ENCODE measurements at regions not wholly inside any gene's neighbourhood (a gene's known extent, or its start where the extent isn't known, plus 50 kb on each side); places are given as distances from the start of the nearest gene placed in this dataset.

DNA sequence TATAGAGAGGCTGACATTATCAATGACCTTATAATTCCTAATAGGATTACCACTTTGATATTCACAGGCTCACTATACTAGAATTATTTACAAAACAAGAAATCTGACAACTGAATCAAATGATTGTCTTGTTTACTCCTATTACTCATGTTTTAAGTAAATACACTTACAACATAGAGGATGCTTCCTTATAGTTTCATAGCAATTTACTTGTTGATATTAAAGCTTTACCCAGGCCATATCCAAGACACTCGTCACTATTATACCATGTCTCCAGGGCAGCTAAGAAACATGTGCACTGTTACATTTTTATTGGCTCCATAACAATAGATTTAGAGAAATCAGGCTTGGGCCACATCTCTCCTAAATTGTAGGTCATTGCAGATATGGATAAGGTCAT, 276.9 kb downstream of the HGF start:
- Histone ChIP-seq H2AFZ (ENCODE audit: low read length) (no peak overlapping the region), H3K79me2 (ENCODE audit: control insufficient read depth, insufficient read depth, low read length) (no peaks in the 10 kb centered on the region), H3K4me1 (ENCODE audit: control insufficient read depth, extremely low read depth, insufficient read depth, low read length) (no peaks in the 10 kb centered on the region), H3K9ac (ENCODE audit: insufficient read depth, low read length) (no peak overlapping the region), H3K27me3 (ENCODE audit: control insufficient read depth, insufficient read depth, low read length) (no peaks in the 10 kb centered on the region), H4K20me1 (ENCODE audit: control insufficient read depth, extremely low read depth, insufficient read depth, low read length) (no peaks in the 10 kb centered on the region), H3K4me3 (replicated peaks in 1 of 4; ENCODE audit: control extremely low read depth in 1 of 4, insufficient read depth in 1 of 4, low read depth in 3 of 4, low read length in 4 of 4) (no peak overlapping the region), H3K4me2 (ENCODE audit: extremely low read depth, insufficient read depth, low read length) (no peak overlapping the region), H3K9me3 (ENCODE audit: control insufficient read depth, insufficient read depth, low read depth, low read length) (no peaks in the 10 kb centered on the region), H3K27ac (ENCODE audit: insufficient read depth, low read length) (no peak overlapping the region), H3K36me3 (ENCODE audit: control insufficient read depth, insufficient read depth, low read length) (no peaks in the 10 kb centered on the region)
- no peak for DNase-seq (ENCODE audit: low read depth in 2 of 2)
- TF ChIP-seq CTCF (conservative IDR thresholded peaks at IDR 0.05 in 1 of 2, IDR thresholded peaks at IDR 0.05 in 1 of 2; ENCODE audit: low read depth in 1 of 2, low read length in 2 of 2) (no peak), EZH2 (IDR thresholded peaks at IDR 0.05; ENCODE audit: low read length, missing control alignments) (no peak)

DNA sequence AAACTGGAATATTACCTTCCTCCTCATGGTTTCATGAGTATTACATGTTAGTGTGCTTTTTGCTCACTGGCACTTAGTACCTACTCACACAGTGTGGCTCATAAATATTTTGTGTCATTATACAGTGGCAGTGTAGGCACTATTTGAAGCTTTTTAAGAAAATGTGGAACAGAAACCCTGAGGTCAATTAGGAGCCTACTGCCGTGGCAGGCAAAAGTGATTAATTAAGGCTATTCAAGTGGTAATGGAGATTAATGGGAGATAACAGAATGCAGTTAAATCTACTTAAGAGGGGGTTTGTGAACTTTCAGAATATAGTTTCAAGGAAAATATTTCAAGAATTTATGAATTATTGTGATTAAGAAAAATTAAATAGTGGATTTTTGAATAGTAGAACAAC, 277.6 kb downstream of the HGF start:
- no peak overlapping the region for H3K4me2 ChIP-seq (ENCODE audit: extremely low read depth, insufficient read depth, low read length)
- H2AFZ ChIP-seq (ENCODE audit: low read length), result no peak overlapping the region
- H3K4me1 ChIP-seq (ENCODE audit: control insufficient read depth, extremely low read depth, insufficient read depth, low read length), result no peaks in the 10 kb centered on the region
- H3K27ac ChIP-seq (ENCODE audit: insufficient read depth, low read length), result no peak overlapping the region
- no peak for DNase-seq (ENCODE audit: low read depth in 2 of 2)
- TF ChIP-seq EZH2 (IDR thresholded peaks at IDR 0.05; ENCODE audit: low read length, missing control alignments), result no peak
- no peak for TF ChIP-seq CTCF (conservative IDR thresholded peaks at IDR 0.05 in 1 of 2, IDR thresholded peaks at IDR 0.05 in 1 of 2; ENCODE audit: low read depth in 1 of 2, low read length in 2 of 2)
- no peaks in the 10 kb centered on the region for H3K36me3 ChIP-seq (ENCODE audit: control insufficient read depth, insufficient read depth, low read length)
- no peaks in the 10 kb centered on the region for H4K20me1 ChIP-seq (ENCODE audit: control insufficient read depth, extremely low read depth, insufficient read depth, low read length)
- H3K4me3 ChIP-seq (replicated peaks in 1 of 4; ENCODE audit: control extremely low read depth in 1 of 4, insufficient read depth in 1 of 4, low read depth in 3 of 4, low read length in 4 of 4), result no peak overlapping the region
- no peaks in the 10 kb centered on the region for H3K9me3 ChIP-seq (ENCODE audit: control insufficient read depth, insufficient read depth, low read depth, low read length)
- no peaks in the 10 kb centered on the region for H3K79me2 ChIP-seq (ENCODE audit: control insufficient read depth, insufficient read depth, low read length)
- no peaks in the 10 kb centered on the region for H3K27me3 ChIP-seq (ENCODE audit: control insufficient read depth, insufficient read depth, low read length)
- H3K9ac ChIP-seq (ENCODE audit: insufficient read depth, low read length), result no peak overlapping the region

GRCh38 chr7:81491573-81491972, 278.3 kb downstream of the HGF start:
- no peak overlapping the region for H3K9ac ChIP-seq (ENCODE audit: insufficient read depth, low read length)
- no peaks in the 10 kb centered on the region for H3K9me3 ChIP-seq (ENCODE audit: control insufficient read depth, insufficient read depth, low read depth, low read length)
- DNase-seq (ENCODE audit: low read depth in 2 of 2), result no peak
- no peaks in the 10 kb centered on the region for H3K79me2 ChIP-seq (ENCODE audit: control insufficient read depth, insufficient read depth, low read length)
- TF ChIP-seq EZH2 (IDR thresholded peaks at IDR 0.05; ENCODE audit: low read length, missing control alignments) (no peak), CTCF (conservative IDR thresholded peaks at IDR 0.05 in 1 of 2, IDR thresholded peaks at IDR 0.05 in 1 of 2; ENCODE audit: low read depth in 1 of 2, low read length in 2 of 2) (no peak)
- no peaks in the 10 kb centered on the region for H4K20me1 ChIP-seq (ENCODE audit: control insufficient read depth, extremely low read depth, insufficient read depth, low read length)
- H3K27ac ChIP-seq (ENCODE audit: insufficient read depth, low read length), result no peak overlapping the region
- no peak overlapping the region for H3K4me3 ChIP-seq (replicated peaks in 1 of 4; ENCODE audit: control extremely low read depth in 1 of 4, insufficient read depth in 1 of 4, low read depth in 3 of 4, low read length in 4 of 4)
- no peak overlapping the region for H2AFZ ChIP-seq (ENCODE audit: low read length)
- no peaks in the 10 kb centered on the region for H3K27me3 ChIP-seq (ENCODE audit: control insufficient read depth, insufficient read depth, low read length)
- H3K36me3 ChIP-seq (ENCODE audit: control insufficient read depth, insufficient read depth, low read length), result no peaks in the 10 kb centered on the region
- no peak overlapping the region for H3K4me2 ChIP-seq (ENCODE audit: extremely low read depth, insufficient read depth, low read length)
- no peaks in the 10 kb centered on the region for H3K4me1 ChIP-seq (ENCODE audit: control insufficient read depth, extremely low read depth, insufficient read depth, low read length)

All from fibroblast of lung (primary cell).